Middle frontal gyrus (tissue), 1 donor: ENCODE measurements at regions not wholly inside any gene's neighbourhood (a gene's known extent, or its start where the extent isn't known, plus 50 kb on each side); places are given as distances from the start of the nearest gene placed in this dataset.
"Not testable (repeated sequence)": the region's sequence is repeated elsewhere in the genome, so short reads cannot be mapped to it uniquely, and the experiment has no call there.

Experiments used
- DNase-seq: peaks from one replicate; pipeline ENCODE4 v3.0.0-alpha.2; 2015; ENCODE audit warnings: low spot score; ENCODE audit errors: extremely low spot score

- no peak for DNase-seq
These were observed 820.4 kb downstream of the LUZP2 start for GRCh38 chr11:25317216-25317615.

- DNase-seq = no peak
These were observed 822.3 kb downstream of the LUZP2 start for GRCh38 chr11:25319127-25319526.

- no peak for DNase-seq
These were observed 830.8 kb downstream of the LUZP2 start for GRCh38 chr11:25327656-25328055.

GRCh38 chr11:25339281-25339680, 842.4 kb downstream of the LUZP2 start:
- peak; percentile 18 for DNase-seq

- no peak for DNase-seq
These were observed 852.7 kb downstream of the LUZP2 start for GRCh38 chr11:25349537-25349936.

- no peak for DNase-seq
These were observed 854.3 kb downstream of the LUZP2 start for GRCh38 chr11:25350899-25351803.

- DNase-seq = no peak
These were observed 860.3 kb downstream of the LUZP2 start for GRCh38 chr11:25357133-25357532.

- no peak for DNase-seq
These were observed 880.6 kb downstream of the LUZP2 start for GRCh38 chr11:25377466-25377865.

GRCh38 chr11:25396847-25397246, 900.0 kb downstream of the LUZP2 start:
- DNase-seq = no peak

- no peak for DNase-seq
These were observed 911.3 kb downstream of the LUZP2 start for GRCh38 chr11:25408146-25408545.

GRCh38 chr11:25415793-25416192, 916.1 kb upstream of the ANO3 start:
- DNase-seq = no peak

- no peak for DNase-seq
These were observed 908.3 kb upstream of the ANO3 start for GRCh38 chr11:25423436-25424199.

GRCh38 chr11:25432376-25432775, 899.6 kb upstream of the ANO3 start:
- no peak for DNase-seq

GRCh38 chr11:25435197-25435596, 896.7 kb upstream of the ANO3 start:
- no peak for DNase-seq

GRCh38 chr11:25436326-25436725, 895.6 kb upstream of the ANO3 start:
- DNase-seq = no peak

GRCh38 chr11:25441421-25441820, 890.5 kb upstream of the ANO3 start:
- no peak for DNase-seq

- no peak for DNase-seq
These were observed 882.8 kb upstream of the ANO3 start for GRCh38 chr11:25449091-25449490.

GRCh38 chr11:25453471-25453870, 878.5 kb upstream of the ANO3 start:
- no peak for DNase-seq

- no peak for DNase-seq
These were observed 875.7 kb upstream of the ANO3 start for GRCh38 chr11:25456211-25456610.

- no peak for DNase-seq
These were observed 847.9 kb upstream of the ANO3 start for GRCh38 chr11:25483915-25484635.

GRCh38 chr11:25485315-25485714, 846.6 kb upstream of the ANO3 start:
- no peak for DNase-seq

GRCh38 chr11:25486338-25486737, 845.6 kb upstream of the ANO3 start:
- not testable (repeated sequence) for DNase-seq
